Caco-2 (cell line): ENCODE measurements at regions not wholly inside any gene's neighbourhood (a gene's known extent, or its start where the extent isn't known, plus 50 kb on each side); places are given as distances from the start of the nearest gene placed in this dataset.

Source experiments
- BruUV-seq: library from RNA; stranded (reverse); fragments of 400-500 nt; replicated peaks from 2 replicates; lab custom pipeline; 2021; lab: Mats Ljungman, UMichigan
- CTCF ChIA-PET: fragments of 300-600 bp; sonication (Branson Sonifier 250); formaldehyde crosslinking; loops from one replicate; lab custom pipeline; 2022; ENCODE audit warnings: antibody characterized with exemption; lab: Charles Lee
- POLR2A ChIA-PET: fragments of 300-600 bp; sonication (Branson Sonifier 250); formaldehyde crosslinking; loops from one replicate; lab custom pipeline; 2022; ENCODE audit warnings: antibody characterized with exemption; lab: Charles Lee
- DNase-seq, 2 experiments: peaks; one replicate each; pipeline versions ENCODE4 v3.0.0 to v3.0.0-alpha.2; 2020 to 2022
- H3K27me3 ChIP-seq: replicated peaks from 2 replicates; pipeline ENCODE4 v1.6.0; 2011; ENCODE audit warnings: low read length; ENCODE audit not compliant: control insufficient read depth, insufficient read depth
- H3K36me3 ChIP-seq: 2 replicates; pipeline ENCODE4 v1.5.1; 2011; ENCODE audit warnings: low read length; ENCODE audit not compliant: control insufficient read depth, insufficient read depth
- H3K4me1 ChIP-seq: fragments of 250-450 bp; sonication (Bioruptor Pico); 2 replicates; pipeline ENCODE4 v1.5.1; 2020; ENCODE audit warnings: mild to moderate bottlenecking
- H3K4me3 ChIP-seq: 2 replicates; pipeline ENCODE4 v1.5.1; 2011; ENCODE audit warnings: low read depth, mild to moderate bottlenecking, control low read depth, low read length
- H3K9me3 ChIP-seq: fragments of 250-450 bp; sonication (Bioruptor Pico); 2 replicates; pipeline ENCODE4 v1.5.1; 2020; ENCODE audit warnings: mild to moderate bottlenecking, moderate library complexity
- H3K27ac Mint-ChIP-seq: one replicate; pipeline ENCODE4 v1.8.0; 2022; ENCODE audit warnings: mixed read lengths; ENCODE audit not compliant: unreplicated experiment
- H3K27me3 Mint-ChIP-seq: one replicate; pipeline ENCODE4 v1.8.0; 2022; ENCODE audit warnings: mixed read lengths; ENCODE audit not compliant: insufficient read depth, unreplicated experiment
- H3K36me3 Mint-ChIP-seq: one replicate; pipeline ENCODE4 v1.8.0; 2022; ENCODE audit warnings: mild to moderate bottlenecking, mixed read lengths; ENCODE audit not compliant: insufficient read depth, unreplicated experiment
- H3K4me1 Mint-ChIP-seq: one replicate; pipeline ENCODE4 v1.8.0; 2022; ENCODE audit warnings: low read depth, mixed read lengths; ENCODE audit not compliant: unreplicated experiment
- H3K4me3 Mint-ChIP-seq: one replicate; pipeline ENCODE4 v1.8.0; 2022; ENCODE audit warnings: mild to moderate bottlenecking, moderate library complexity, mixed read lengths; ENCODE audit not compliant: unreplicated experiment
- H3K9me3 Mint-ChIP-seq: one replicate; pipeline ENCODE4 v1.8.0; 2022; ENCODE audit warnings: mixed read lengths; ENCODE audit not compliant: unreplicated experiment
- intact Hi-C: fragments of 100-400 bp; cut with micrococcal nuclease; formaldehyde crosslinking; loops from one replicate; pipeline ENCODE4 v1.10.0; 2022; ENCODE audit not compliant: unreplicated experiment
- TF ChIP-seq, protein P1 (sequence below), 2 experiments: fragments of 200-600 bp in 1 of 2; IDR thresholded peaks; 1 replicate in 1 of 2; 2 replicates in 1 of 2; pipeline versions ENCODE4 v1.5.1 to v1.8.0; 2011 to 2022; ENCODE audit warnings: antibody characterized with exemption in 1 of 2, control low read depth in 1 of 2, inconsistent platforms in 1 of 2, low read depth in 1 of 2, low read length in 1 of 2, mild to moderate bottlenecking in 1 of 2, moderate library complexity in 1 of 2; ENCODE audit not compliant: insufficient read depth in 1 of 2, severe bottlenecking in 1 of 2, unreplicated experiment in 1 of 2

GRCh38 chr13:74528734-74529513, 394.7 kb upstream of the KLF12 start:
- Histone ChIP-seq H3K4me1 (no peaks in the 10 kb centered on the region), H3K27me3 (no peaks in the 10 kb centered on the region), H3K4me3 (no peak overlapping the region), H3K36me3 (no peaks in the 10 kb centered on the region), H3K9me3 (no peaks in the 10 kb centered on the region)
- TF ChIP-seq, protein P1, sequence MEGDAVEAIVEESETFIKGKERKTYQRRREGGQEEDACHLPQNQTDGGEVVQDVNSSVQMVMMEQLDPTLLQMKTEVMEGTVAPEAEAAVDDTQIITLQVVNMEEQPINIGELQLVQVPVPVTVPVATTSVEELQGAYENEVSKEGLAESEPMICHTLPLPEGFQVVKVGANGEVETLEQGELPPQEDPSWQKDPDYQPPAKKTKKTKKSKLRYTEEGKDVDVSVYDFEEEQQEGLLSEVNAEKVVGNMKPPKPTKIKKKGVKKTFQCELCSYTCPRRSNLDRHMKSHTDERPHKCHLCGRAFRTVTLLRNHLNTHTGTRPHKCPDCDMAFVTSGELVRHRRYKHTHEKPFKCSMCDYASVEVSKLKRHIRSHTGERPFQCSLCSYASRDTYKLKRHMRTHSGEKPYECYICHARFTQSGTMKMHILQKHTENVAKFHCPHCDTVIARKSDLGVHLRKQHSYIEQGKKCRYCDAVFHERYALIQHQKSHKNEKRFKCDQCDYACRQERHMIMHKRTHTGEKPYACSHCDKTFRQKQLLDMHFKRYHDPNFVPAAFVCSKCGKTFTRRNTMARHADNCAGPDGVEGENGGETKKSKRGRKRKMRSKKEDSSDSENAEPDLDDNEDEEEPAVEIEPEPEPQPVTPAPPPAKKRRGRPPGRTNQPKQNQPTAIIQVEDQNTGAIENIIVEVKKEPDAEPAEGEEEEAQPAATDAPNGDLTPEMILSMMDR (IDR thresholded peaks at IDR 0.05; ENCODE audit: insufficient read depth in 1 of 2, low read depth in 1 of 2, low read length in 1 of 2, severe bottlenecking in 1 of 2, unreplicated experiment in 1 of 2) = no peak
- no peak overlapping the region for H3K27ac Mint-ChIP-seq
- ChIA-PET POLR2A (no interaction called here), CTCF (no interaction called here)
- H3K27me3 Mint-ChIP-seq = peaks cover 13% of the 10 kb centered on the region
- H3K36me3 Mint-ChIP-seq = no peaks in the 10 kb centered on the region
- intact Hi-C loops = no loop called here
- H3K4me3 Mint-ChIP-seq = no peak overlapping the region
- H3K9me3 Mint-ChIP-seq = no peaks in the 10 kb centered on the region
- no peak for DNase-seq
- no peaks in the 10 kb centered on the region for H3K4me1 Mint-ChIP-seq
- no TSS peak for BruUV-seq

GRCh38 chr13:74523057-74523456, 388.9 kb upstream of the KLF12 start:
- no peak for DNase-seq
- Histone ChIP-seq H3K27me3 (no peaks in the 10 kb centered on the region), H3K4me1 (no peaks in the 10 kb centered on the region), H3K9me3 (no peaks in the 10 kb centered on the region), H3K4me3 (no peak overlapping the region), H3K36me3 (no peaks in the 10 kb centered on the region)
- ChIA-PET POLR2A (no interaction called here), CTCF (no interaction called here)
- no peaks in the 10 kb centered on the region for H3K9me3 Mint-ChIP-seq
- H3K4me1 Mint-ChIP-seq = no peaks in the 10 kb centered on the region
- no peak overlapping the region for H3K4me3 Mint-ChIP-seq
- BruUV-seq = no TSS peak
- intact Hi-C loops = no loop called here
- no peaks in the 10 kb centered on the region for H3K36me3 Mint-ChIP-seq
- TF ChIP-seq, protein P1 (IDR thresholded peaks at IDR 0.05; ENCODE audit: insufficient read depth in 1 of 2, low read depth in 1 of 2, low read length in 1 of 2, severe bottlenecking in 1 of 2, unreplicated experiment in 1 of 2) = no peak
- H3K27ac Mint-ChIP-seq = no peak overlapping the region
- H3K27me3 Mint-ChIP-seq = peaks cover 22% of the 10 kb centered on the region

- Histone ChIP-seq H3K27me3 (no peaks in the 10 kb centered on the region; the same call in 1 of the 2 replicates), H3K4me3 (no peak overlapping the region), H3K4me1 (no peaks in the 10 kb centered on the region), H3K9me3 (no peaks in the 10 kb centered on the region), H3K36me3 (no peaks in the 10 kb centered on the region)
- Mint-ChIP-seq H3K4me3 (no peak overlapping the region), H3K9me3 (no peaks in the 10 kb centered on the region), H3K27ac (no peak overlapping the region), H3K27me3 (peaks cover 27% of the 10 kb centered on the region), H3K36me3 (no peaks in the 10 kb centered on the region), H3K4me1 (no peaks in the 10 kb centered on the region)
- no TSS peak for BruUV-seq
- intact Hi-C loops = no loop called here
- ChIA-PET POLR2A (no interaction called here), CTCF (no interaction called here)
- TF ChIP-seq, protein P1 (IDR thresholded peaks at IDR 0.05; ENCODE audit: insufficient read depth in 1 of 2, low read depth in 1 of 2, low read length in 1 of 2, severe bottlenecking in 1 of 2, unreplicated experiment in 1 of 2) = no peak
- DNase-seq = no peak
These were observed 377.3 kb upstream of the KLF12 start for GRCh38 chr13:74511523-74511922.
